ENCODE measurements at regions not wholly inside any gene's neighbourhood (a gene's known extent, or its start where the extent isn't known, plus 50 kb on each side); places are given as distances from the start of the nearest gene placed in this dataset.

DNA sequence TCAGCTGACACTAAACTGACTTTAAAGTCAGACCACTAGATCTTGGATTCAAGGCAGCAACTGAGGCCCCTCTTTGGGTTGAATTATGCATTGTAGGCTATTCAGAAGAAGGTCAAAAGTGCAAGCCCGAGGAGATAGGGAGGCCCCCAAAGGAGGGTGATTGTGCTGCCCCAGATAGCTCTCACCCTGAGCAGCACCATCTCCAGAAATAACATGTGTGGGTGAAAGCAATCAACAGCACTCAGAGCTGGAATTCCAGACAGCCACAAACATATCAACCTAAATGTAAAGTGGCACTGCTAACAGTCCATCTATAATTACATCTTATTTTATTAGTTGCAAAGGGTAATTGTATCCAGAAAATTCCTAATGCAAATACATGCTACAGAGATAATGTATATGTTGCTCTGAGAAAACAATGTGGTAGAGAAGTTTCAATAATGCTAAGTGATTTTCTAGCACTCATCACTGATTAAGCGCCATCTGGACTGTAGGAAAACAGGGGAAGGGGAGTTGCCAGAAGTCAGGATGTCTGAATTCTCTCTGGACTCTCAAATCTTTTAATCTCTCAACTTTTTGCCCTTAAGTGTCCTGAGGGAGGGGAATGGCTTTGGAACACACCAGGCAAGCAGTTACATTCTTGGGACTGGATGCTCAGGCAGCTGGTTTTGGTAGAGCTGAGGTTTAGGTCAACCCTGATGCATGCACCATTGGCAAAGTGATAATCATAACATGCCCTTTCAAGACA is 61.8 kb upstream of the SFRP2 start:
- in situ Hi-C loops (cut with MboI; ENCODE audit: low sequenced_read_pairs, unreplicated experiment): no loop called here
- TF ChIP-seq, protein P1, sequence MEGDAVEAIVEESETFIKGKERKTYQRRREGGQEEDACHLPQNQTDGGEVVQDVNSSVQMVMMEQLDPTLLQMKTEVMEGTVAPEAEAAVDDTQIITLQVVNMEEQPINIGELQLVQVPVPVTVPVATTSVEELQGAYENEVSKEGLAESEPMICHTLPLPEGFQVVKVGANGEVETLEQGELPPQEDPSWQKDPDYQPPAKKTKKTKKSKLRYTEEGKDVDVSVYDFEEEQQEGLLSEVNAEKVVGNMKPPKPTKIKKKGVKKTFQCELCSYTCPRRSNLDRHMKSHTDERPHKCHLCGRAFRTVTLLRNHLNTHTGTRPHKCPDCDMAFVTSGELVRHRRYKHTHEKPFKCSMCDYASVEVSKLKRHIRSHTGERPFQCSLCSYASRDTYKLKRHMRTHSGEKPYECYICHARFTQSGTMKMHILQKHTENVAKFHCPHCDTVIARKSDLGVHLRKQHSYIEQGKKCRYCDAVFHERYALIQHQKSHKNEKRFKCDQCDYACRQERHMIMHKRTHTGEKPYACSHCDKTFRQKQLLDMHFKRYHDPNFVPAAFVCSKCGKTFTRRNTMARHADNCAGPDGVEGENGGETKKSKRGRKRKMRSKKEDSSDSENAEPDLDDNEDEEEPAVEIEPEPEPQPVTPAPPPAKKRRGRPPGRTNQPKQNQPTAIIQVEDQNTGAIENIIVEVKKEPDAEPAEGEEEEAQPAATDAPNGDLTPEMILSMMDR (IDR thresholded peaks at IDR 0.05; ENCODE audit: borderline replicate concordance, control extremely low read depth, extremely low read depth, insufficient read depth, missing control alignments): no peak
- DNase-seq (ENCODE audit: low spot score): no peak

DNA sequence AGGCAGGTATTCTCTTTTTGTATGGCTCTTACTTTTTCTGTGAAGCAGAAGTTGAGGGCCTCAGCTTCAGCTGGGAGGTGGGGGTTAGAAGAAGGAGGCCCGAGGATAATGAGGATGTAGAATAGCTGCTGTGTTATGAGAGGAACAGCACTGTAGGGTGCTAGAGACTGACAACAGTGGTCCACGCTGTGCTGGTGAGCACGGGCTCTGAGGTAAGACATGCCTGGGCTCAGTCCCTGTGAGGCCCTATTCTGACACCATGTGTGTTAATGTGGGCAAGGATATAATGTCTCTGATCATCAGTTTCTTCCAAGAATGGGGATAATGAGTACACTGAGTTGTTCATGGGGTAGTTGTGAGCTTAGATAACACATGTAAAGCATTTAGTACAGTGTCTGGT is 55.3 kb upstream of the SFRP2 start:
- in situ Hi-C loops (cut with MboI; ENCODE audit: low sequenced_read_pairs, unreplicated experiment): no loop called here

More for the DNA sequence above, 55.3 kb upstream of the SFRP2 start:
- TF ChIP-seq, protein P1 (IDR thresholded peaks at IDR 0.05; ENCODE audit: borderline replicate concordance, control extremely low read depth, extremely low read depth, insufficient read depth, missing control alignments): no peak
- no peak for DNase-seq (ENCODE audit: low spot score)

Measured in GM13976 (cell line).